OCI-LY7 (cell line): ENCODE measurements at regions not wholly inside any gene's neighbourhood (a gene's known extent, or its start where the extent isn't known, plus 50 kb on each side); places are given as distances from the start of the nearest gene placed in this dataset.

ENCODE experiments used
- BruUV-seq: library from RNA; stranded (reverse); fragments of 400-500 nt; replicated peaks from 2 replicates; lab custom pipeline; 2021; lab: Mats Ljungman, UMichigan
- CTCF ChIA-PET: fragments of 300-600 bp; sonication (Branson Sonifier 250); formaldehyde crosslinking; loops from one replicate; lab custom pipeline; 2022; ENCODE audit warnings: antibody characterized with exemption; ENCODE audit not compliant: unreplicated experiment; lab: Charles Lee
- POLR2A ChIA-PET: fragments of 300-600 bp; sonication (Branson Sonifier 250); formaldehyde crosslinking; loops from one replicate; lab custom pipeline; 2022; ENCODE audit warnings: antibody characterized with exemption; lab: Charles Lee
- DNase-seq: peaks from one replicate; pipeline ENCODE4 v3.0.0-alpha.2; 2015; ENCODE audit warnings: low spot score
- H2AFZ ChIP-seq: fragments of 200-600 bp; sonication (generic), shearing (Covaris generic); 2 replicates; pipeline ENCODE4 v1.6.1; 2014; ENCODE audit warnings: mild to moderate bottlenecking, antibody characterized with exemption, low read length, moderate library complexity
- H3K27ac ChIP-seq: fragments of 200-600 bp; sonication (generic); 2 replicates; pipeline ENCODE4 v1.5.1; 2014; ENCODE audit warnings: mixed run types, low read depth, mild to moderate bottlenecking, moderate library complexity, low read length, inconsistent platforms; ENCODE audit not compliant: poor library complexity, severe bottlenecking
- H3K36me3 ChIP-seq: fragments of 200-600 bp; sonication (generic); 2 replicates; pipeline ENCODE4 v1.6.1; 2014; ENCODE audit warnings: mild to moderate bottlenecking, antibody characterized with exemption, low read length, moderate library complexity, mixed read lengths; ENCODE audit not compliant: insufficient read depth
- H3K4me1 ChIP-seq: fragments of 200-600 bp; sonication (generic); 2 replicates; pipeline ENCODE4 v1.5.1; 2014; ENCODE audit warnings: mild to moderate bottlenecking, low read length; ENCODE audit not compliant: insufficient read depth, poor library complexity, severe bottlenecking
- H3K4me2 ChIP-seq: fragments of 200-600 bp; sonication (generic); 2 replicates; pipeline ENCODE4 v1.6.1; 2014; ENCODE audit warnings: mild to moderate bottlenecking, low read length
- H3K4me3 ChIP-seq: fragments of 200-600 bp; sonication (generic); 2 replicates; pipeline ENCODE4 v1.5.1; 2014; ENCODE audit warnings: mild to moderate bottlenecking, low read depth, low read length; ENCODE audit not compliant: poor library complexity, severe bottlenecking
- H3K79me2 ChIP-seq: fragments of 200-600 bp; sonication (generic); 2 replicates; pipeline ENCODE4 v1.6.1; 2016; ENCODE audit warnings: low read depth, mild to moderate bottlenecking, low read length, moderate library complexity, mixed read lengths; ENCODE audit not compliant: insufficient read depth
- H3K9me2 ChIP-seq: fragments of 200-600 bp; sonication (generic); 2 replicates; pipeline ENCODE4 v1.6.1; 2016; ENCODE audit warnings: mild to moderate bottlenecking, low read length, mixed read lengths; ENCODE audit not compliant: insufficient read depth
- H3K9me3 ChIP-seq: fragments of 200-600 bp; sonication (generic); 2 replicates; pipeline ENCODE4 v1.6.1; 2014; ENCODE audit warnings: mild to moderate bottlenecking, mixed run types, low read length, mixed read lengths
- H4K20me1 ChIP-seq: fragments of 200-600 bp; sonication (generic); 2 replicates; pipeline ENCODE4 v1.6.1; 2014; ENCODE audit warnings: mild to moderate bottlenecking, antibody characterized with exemption, low read length, moderate library complexity, mixed read lengths; ENCODE audit not compliant: insufficient read depth
- CTCF ChIP-seq: fragments of 200-600 bp; sonication (generic); conservative IDR thresholded peaks from 2 replicates; pipeline ENCODE4 v1.5.1; 2014; ENCODE audit warnings: mild to moderate bottlenecking, antibody characterized with exemption, low read length, moderate library complexity, mixed read lengths
- EZH2phosphoT487 ChIP-seq: fragments of 200-600 bp; sonication (generic); IDR thresholded peaks from 2 replicates; pipeline ENCODE4 v1.6.1; 2018; ENCODE audit warnings: low read depth, borderline replicate concordance, mild to moderate bottlenecking, mixed run types, antibody characterized with exemption, low read length, moderate library complexity, mixed read lengths
- intact Hi-C: fragments of 100-400 bp; cut with micrococcal nuclease; formaldehyde crosslinking; loops from one replicate; pipeline ENCODE4 v1.10.0; 2022; ENCODE audit not compliant: unreplicated experiment

GRCh38 chr9:82273121-82273520, 284.5 kb downstream of the SPATA31D1 start:
- TF ChIP-seq CTCF, result no peak
- TF ChIP-seq EZH2phosphoT487, result no peak
- H3K4me2 ChIP-seq, result no peak overlapping the region
- H3K9me2 ChIP-seq, result no peaks in the 10 kb centered on the region
- no peak for DNase-seq
- CTCF ChIA-PET, result no interaction called here
- H3K4me1 ChIP-seq, result peaks cover 15% of the 10 kb centered on the region
- H3K4me3 ChIP-seq, result no peak overlapping the region
- H3K79me2 ChIP-seq, result no peaks in the 10 kb centered on the region
- intact Hi-C loops, result no loop called here
- no peak overlapping the region for H3K27ac ChIP-seq
- no peaks in the 10 kb centered on the region; the same call in 1 of the 2 replicates for H3K36me3 ChIP-seq
- POLR2A ChIA-PET, result interaction anchor here (0.7 to 1.5 kb wide), 5 partner anchors 12 to 179 kb away, joined by 3 to 4 read pairs (median 3); no protein-coding TSS in a partner anchor
- H3K9me3 ChIP-seq, result no peaks in the 10 kb centered on the region; the same call in 1 of the 2 replicates
- H2AFZ ChIP-seq, result no peak overlapping the region
- no TSS peak for BruUV-seq
- H4K20me1 ChIP-seq, result no peaks in the 10 kb centered on the region

GRCh38 chr9:82275258-82275927, 286.8 kb downstream of the SPATA31D1 start:
- BruUV-seq, result no TSS peak
- no peak overlapping the region for H3K4me2 ChIP-seq
- no peak for DNase-seq
- ChIA-PET POLR2A (interaction anchor here (1.3 kb wide), 1 partner anchor 173 kb away, joined by 3 read pairs; no protein-coding TSS in a partner anchor), CTCF (no interaction called here)
- no peak overlapping the region for H3K4me3 ChIP-seq
- TF ChIP-seq EZH2phosphoT487, result no peak
- no peak for TF ChIP-seq CTCF
- no peak overlapping the region for H2AFZ ChIP-seq
- no peaks in the 10 kb centered on the region for H3K9me2 ChIP-seq
- peaks cover 14% of the 10 kb centered on the region for H3K4me1 ChIP-seq
- H3K79me2 ChIP-seq, result no peaks in the 10 kb centered on the region
- intact Hi-C loops, result no loop called here
- no peaks in the 10 kb centered on the region for H4K20me1 ChIP-seq
- H3K9me3 ChIP-seq, result no peaks in the 10 kb centered on the region; the same call in 1 of the 2 replicates
- H3K36me3 ChIP-seq, result no peaks in the 10 kb centered on the region; the same call in 1 of the 2 replicates
- H3K27ac ChIP-seq, result no peak overlapping the region

GRCh38 chr9:82281066-82281465, 292.5 kb downstream of the SPATA31D1 start:
- ChIA-PET CTCF (no interaction called here), POLR2A (no interaction called here)
- Histone ChIP-seq H3K9me3 (no peaks in the 10 kb centered on the region; the same call in 1 of the 2 replicates), H3K36me3 (no peaks in the 10 kb centered on the region; the same call in 1 of the 2 replicates), H3K79me2 (no peaks in the 10 kb centered on the region), H3K4me3 (no peak overlapping the region), H4K20me1 (no peaks in the 10 kb centered on the region), H3K9me2 (no peaks in the 10 kb centered on the region), H3K4me1 (peaks cover 9% of the 10 kb centered on the region), H2AFZ (no peak overlapping the region), H3K4me2 (no peak overlapping the region), H3K27ac (no peak overlapping the region)
- no peak for DNase-seq
- BruUV-seq, result no TSS peak
- no peak for TF ChIP-seq CTCF
- no peak for TF ChIP-seq EZH2phosphoT487
- intact Hi-C loops, result no loop called here
